ENCODE measurements at regions not wholly inside any gene's neighbourhood (a gene's known extent, or its start where the extent isn't known, plus 50 kb on each side); places are given as distances from the start of the nearest gene placed in this dataset.

DNA sequence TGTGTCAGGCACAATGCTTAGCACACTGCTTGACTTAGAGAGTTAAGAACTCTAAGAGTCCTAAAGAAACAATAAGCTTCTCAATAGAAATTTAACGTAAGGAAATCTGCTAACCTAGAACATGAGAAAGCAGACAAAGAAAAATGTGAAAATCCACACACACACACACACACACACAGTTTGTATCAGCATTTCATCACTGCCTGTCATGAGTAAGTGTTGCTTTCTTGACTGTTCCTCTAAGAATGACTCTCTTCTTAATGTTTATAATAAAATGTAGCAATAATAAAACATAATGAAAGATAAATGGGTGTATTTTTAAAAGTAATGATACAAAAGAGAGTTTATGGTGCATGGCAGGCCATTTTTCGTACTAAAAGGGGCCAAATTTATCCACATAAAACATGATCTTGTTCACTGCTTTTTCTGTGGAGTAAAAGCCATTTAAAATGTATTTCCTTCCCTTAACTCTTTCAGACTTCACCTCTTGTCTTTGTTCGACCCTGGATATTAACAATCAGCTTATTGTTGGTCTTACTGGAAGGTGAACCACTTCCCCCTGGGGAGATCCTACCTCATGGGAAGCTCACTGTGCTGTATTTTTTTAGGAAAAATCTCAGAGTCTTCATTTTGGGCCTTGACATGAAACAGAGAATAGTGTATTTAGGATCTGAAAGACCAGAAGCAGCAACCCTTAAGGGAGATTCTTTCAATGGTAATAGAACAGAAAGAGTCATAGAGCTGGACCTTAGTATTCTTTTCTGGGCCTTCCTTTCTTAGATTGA, 107.3 kb upstream of the ANKRD55 start:
- TF ChIP-seq CBX5 (CRISPR knock-in tag; IDR thresholded peaks at IDR 0.05; ENCODE audit: borderline replicate concordance) (no peak), MIXL1 (CRISPR knock-in tag; IDR thresholded peaks at IDR 0.05) (no peak), ZNF17 (CRISPR knock-in tag; IDR thresholded peaks at IDR 0.05) (no peak), ELF3 (CRISPR knock-in tag; IDR thresholded peaks at IDR 0.05) (no peak), FOSL2 (CRISPR knock-in tag; IDR thresholded peaks at IDR 0.05) (no peak), ZNF841 (CRISPR knock-in tag; IDR thresholded peaks at IDR 0.05; ENCODE audit: borderline replicate concordance) (no peak), TIGD3 (CRISPR knock-in tag; IDR thresholded peaks at IDR 0.05; ENCODE audit: borderline replicate concordance) (no peak), KDM6A (CRISPR knock-in tag; IDR thresholded peaks at IDR 0.05; ENCODE audit: low read depth) (no peak), MIER2 (CRISPR knock-in tag; IDR thresholded peaks at IDR 0.05) (no peak), HHEX (CRISPR knock-in tag; IDR thresholded peaks at IDR 0.05) (no peak), MAX (IDR thresholded peaks at IDR 0.05) (no peak), YEATS2 (CRISPR knock-in tag; IDR thresholded peaks at IDR 0.05; ENCODE audit: borderline replicate concordance) (no peak), ZNF792 (CRISPR knock-in tag; IDR thresholded peaks at IDR 0.05) (no peak), PHF21A (CRISPR knock-in tag; IDR thresholded peaks at IDR 0.05) (no peak), USF2 (IDR thresholded peaks at IDR 0.05; ENCODE audit: low read depth, low read length) (no peak), USF2 (CRISPR knock-in tag; IDR thresholded peaks at IDR 0.05; ENCODE audit: borderline replicate concordance) (no peak), HMGA1 (CRISPR knock-in tag; conservative IDR thresholded peaks at IDR 0.05) (no peak), ZNF124 (CRISPR knock-in tag; IDR thresholded peaks at IDR 0.05) (no peak)
- TF ChIP-seq, protein P1, sequence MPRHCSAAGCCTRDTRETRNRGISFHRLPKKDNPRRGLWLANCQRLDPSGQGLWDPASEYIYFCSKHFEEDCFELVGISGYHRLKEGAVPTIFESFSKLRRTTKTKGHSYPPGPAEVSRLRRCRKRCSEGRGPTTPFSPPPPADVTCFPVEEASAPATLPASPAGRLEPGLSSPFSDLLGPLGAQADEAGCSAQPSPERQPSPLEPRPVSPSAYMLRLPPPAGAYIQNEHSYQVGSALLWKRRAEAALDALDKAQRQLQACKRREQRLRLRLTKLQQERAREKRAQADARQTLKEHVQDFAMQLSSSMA (CRISPR knock-in tag; IDR thresholded peaks at IDR 0.05), result no peak
- TF ChIP-seq, protein P2, sequence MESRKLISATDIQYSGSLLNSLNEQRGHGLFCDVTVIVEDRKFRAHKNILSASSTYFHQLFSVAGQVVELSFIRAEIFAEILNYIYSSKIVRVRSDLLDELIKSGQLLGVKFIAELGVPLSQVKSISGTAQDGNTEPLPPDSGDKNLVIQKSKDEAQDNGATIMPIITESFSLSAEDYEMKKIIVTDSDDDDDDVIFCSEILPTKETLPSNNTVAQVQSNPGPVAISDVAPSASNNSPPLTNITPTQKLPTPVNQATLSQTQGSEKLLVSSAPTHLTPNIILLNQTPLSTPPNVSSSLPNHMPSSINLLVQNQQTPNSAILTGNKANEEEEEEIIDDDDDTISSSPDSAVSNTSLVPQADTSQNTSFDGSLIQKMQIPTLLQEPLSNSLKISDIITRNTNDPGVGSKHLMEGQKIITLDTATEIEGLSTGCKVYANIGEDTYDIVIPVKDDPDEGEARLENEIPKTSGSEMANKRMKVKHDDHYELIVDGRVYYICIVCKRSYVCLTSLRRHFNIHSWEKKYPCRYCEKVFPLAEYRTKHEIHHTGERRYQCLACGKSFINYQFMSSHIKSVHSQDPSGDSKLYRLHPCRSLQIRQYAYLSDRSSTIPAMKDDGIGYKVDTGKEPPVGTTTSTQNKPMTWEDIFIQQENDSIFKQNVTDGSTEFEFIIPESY (CRISPR knock-in tag; IDR thresholded peaks at IDR 0.05), result no peak
- Histone ChIP-seq H3K27ac (ENCODE audit: extremely low read length, insufficient read depth, low read length) (no peak overlapping the region), H3K4me2 (ENCODE audit: low read depth, low read length) (no peak overlapping the region), H3K4me3 (replicated peaks in 1 of 3; ENCODE audit: insufficient read depth in 1 of 3, low read depth in 2 of 3, low read length in 3 of 3) (no peak overlapping the region), H3K27me3 (ENCODE audit: control insufficient read depth in 1 of 2, insufficient read depth in 2 of 2, low read length in 2 of 2) (no peaks in the 10 kb centered on the region), H3K9ac (ENCODE audit: insufficient read depth, low read depth, low read length) (no peak overlapping the region), H3K36me3 (replicated peaks in 1 of 2; ENCODE audit: control insufficient read depth in 1 of 2, insufficient read depth in 2 of 2, low read length in 2 of 2) (no peaks in the 10 kb centered on the region), H3K79me2 (ENCODE audit: insufficient read depth, low read length) (no peaks in the 10 kb centered on the region), H3K4me1 (ENCODE audit: insufficient read depth, low read length) (peaks cover 7% of the 10 kb centered on the region), H3K9me3 (ENCODE audit: low read length) (peaks cover 5% of the 10 kb centered on the region), H2AFZ (ENCODE audit: low read length) (no peak overlapping the region), H4K20me1 (ENCODE audit: insufficient read depth, low read length) (no peaks in the 10 kb centered on the region)
- POLR2A ChIA-PET, result interaction anchor here (1.4 kb wide), 1 partner anchor 12 kb away, joined by 4 read pairs; no protein-coding TSS in a partner anchor
- CTCF ChIA-PET (ENCODE audit: low intra/inter-chr PET ratio, low total read pairs), result no interaction called here
- ATAC-seq (no peak), FAIRE-seq (no peak), DNase-seq (ENCODE audit: low spot score) (no peak)
- intact Hi-C loops (cut with micrococcal nuclease; ENCODE audit: unreplicated experiment), result no loop called here
- 81% methylated on average over 3 of the region's 3 CpGs for WGBS (ENCODE audit: low lambda C conversion rate)
- BruUV-seq (replicated peaks), result no TSS peak
- in situ Hi-C loops (cut with HindIII; ENCODE audit: extremely low pct_ligation_motif_present, low pct_unique_long_range_greater_than_20kb), result no loop called here

Data from HepG2 (cell line).